Naive thymus-derived CD8-positive, alpha-beta T cell (primary cell): ENCODE measurements at regions not wholly inside any gene's neighbourhood (a gene's known extent, or its start where the extent isn't known, plus 50 kb on each side); places are given as distances from the start of the nearest gene placed in this dataset.

Experiments
- ATAC-seq, 2 donors: fragments of 150-1000 bp; cut with Tn5 transposase in 1 of 2; sonication (Bioruptor Pico), chemical (Tn5 transposase) in 1 of 2; 1 replicate in 1 of 2; 2 replicates in 1 of 2; pipeline ENCODE4 v1.10.0; 2021; ENCODE audit warnings: mild to moderate bottlenecking in 2 of 2, moderate library complexity in 2 of 2
- POLR2A ChIA-PET: fragments of 350-600 bp; sonication (Branson Sonifier 250); formaldehyde crosslinking; loops from one replicate; lab custom pipeline; 2021; ENCODE audit warnings: antibody characterized with exemption; lab: Charles Lee
- DNase-seq, 10 donors: peaks; one replicate each; pipeline versions ENCODE4 v3.0.0 to v3.0.0-alpha.2; 2020 to 2022
- H3K27ac Mint-ChIP-seq, 10 donors: one replicate each; pipeline ENCODE4 v1.8.0; 2020 to 2022; ENCODE audit warnings: mild to moderate bottlenecking in 10 of 10, mixed read lengths in 10 of 10, moderate library complexity in 4 of 10, inconsistent platforms in 1 of 10
- H3K27me3 Mint-ChIP-seq, 5 donors: one replicate each; pipeline ENCODE4 v1.8.0; 2021 to 2022; ENCODE audit warnings: mixed read lengths in 5 of 5
- H3K36me3 Mint-ChIP-seq, 3 donors: one replicate each; pipeline ENCODE4 v1.8.0; 2020 to 2022; ENCODE audit warnings: mixed read lengths in 3 of 3, mild to moderate bottlenecking in 2 of 3, inconsistent platforms in 1 of 3
- H3K4me1 Mint-ChIP-seq, 4 donors: one replicate each; pipeline ENCODE4 v1.8.0; 2021 to 2022; ENCODE audit warnings: mixed read lengths in 4 of 4
- H3K4me3 Mint-ChIP-seq, 10 donors: one replicate each; pipeline ENCODE4 v1.8.0; 2020 to 2022; ENCODE audit warnings: mild to moderate bottlenecking in 10 of 10, mixed read lengths in 10 of 10, moderate library complexity in 6 of 10, inconsistent platforms in 1 of 10
- H3K9me3 Mint-ChIP-seq, 9 donors: one replicate each; pipeline ENCODE4 v1.8.0; 2020 to 2022; ENCODE audit warnings: mixed read lengths in 9 of 9, mild to moderate bottlenecking in 3 of 9, inconsistent platforms in 1 of 9, moderate library complexity in 1 of 9

DNA sequence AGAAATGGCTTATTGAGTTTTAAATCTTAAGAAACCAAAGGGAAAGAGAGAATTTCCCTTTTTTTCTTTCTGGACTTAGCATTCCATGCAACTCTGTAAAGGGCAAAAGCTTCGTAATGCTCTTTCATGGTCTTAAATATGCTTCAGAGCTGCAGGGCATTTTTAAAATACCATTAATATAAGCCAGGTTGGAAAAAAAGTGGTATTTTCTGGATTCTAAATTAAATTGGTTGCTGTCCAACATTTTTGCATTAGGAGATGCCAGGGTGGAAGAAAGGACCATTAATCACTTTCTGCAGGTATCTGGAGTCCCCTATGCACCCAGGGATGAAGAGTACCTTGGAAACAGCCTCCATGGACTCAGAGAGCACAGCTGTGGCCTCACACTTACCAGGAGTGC is 215.1 kb upstream of the DAPK1 start:
- no peaks in the 10 kb centered on the region for H3K36me3 Mint-ChIP-seq
- DNase-seq (no peak), ATAC-seq (no peak)
- no peak overlapping the region for H3K27ac Mint-ChIP-seq
- peaks cover 0 to 14% (median 0%) of the 10 kb centered on the region in 4 donors for H3K4me1 Mint-ChIP-seq
- POLR2A ChIA-PET = no interaction called here
- H3K9me3 Mint-ChIP-seq = no peaks in the 10 kb centered on the region
- H3K27me3 Mint-ChIP-seq = peaks cover 5 to 24% (median 9%) of the 10 kb centered on the region in 5 donors
- H3K4me3 Mint-ChIP-seq = no peak overlapping the region

- H3K4me1 Mint-ChIP-seq = peaks cover 0 to 4% (median 0%) of the 10 kb centered on the region in 4 donors
- H3K27me3 Mint-ChIP-seq = peaks cover 5 to 24% (median 9%) of the 10 kb centered on the region in 5 donors
Observed at GRCh38 chr9:87283585-87283984, 214.1 kb upstream of the DAPK1 start.

DNA sequence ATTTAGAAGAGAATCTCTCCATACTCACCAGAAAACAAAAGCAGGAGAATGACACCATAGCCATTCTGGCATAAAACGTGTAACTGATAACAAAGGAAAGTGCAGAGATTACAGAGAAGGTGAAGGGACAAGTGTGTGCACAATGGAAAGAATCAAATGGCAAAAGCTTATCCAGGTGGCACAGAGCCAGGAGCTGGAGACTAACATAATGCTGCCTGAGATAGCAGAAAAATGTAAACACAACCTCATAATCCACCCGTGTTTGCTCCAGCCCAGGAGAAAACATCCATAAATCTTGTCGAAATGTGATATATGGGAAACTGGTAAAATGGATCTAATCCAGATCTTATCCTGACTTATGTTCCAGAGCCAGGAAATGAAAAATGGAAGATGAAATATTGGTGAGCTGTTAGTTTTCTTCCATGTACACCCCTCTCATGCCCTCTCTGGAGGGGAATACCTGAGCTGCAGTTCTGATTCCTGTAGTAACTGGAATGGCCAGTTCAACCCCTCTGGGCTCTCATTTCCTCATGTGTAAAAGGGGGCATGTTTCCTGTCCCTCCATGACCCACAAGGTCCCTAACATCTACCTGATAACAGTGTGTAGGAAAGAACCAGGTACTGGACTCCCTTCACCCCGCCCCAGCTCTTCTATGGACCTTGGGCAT is 212.3 kb upstream of the DAPK1 start:
- Mint-ChIP-seq H3K36me3 (no peaks in the 10 kb centered on the region), H3K27me3 (peaks cover 5 to 24% (median 11%) of the 10 kb centered on the region in 5 donors), H3K9me3 (no peaks in the 10 kb centered on the region), H3K4me3 (no peak overlapping the region), H3K4me1 (no peaks in the 10 kb centered on the region), H3K27ac (no peak overlapping the region)
- DNase-seq (no peak), ATAC-seq (no peak)
- POLR2A ChIA-PET = no interaction called here

More at GRCh38 chr9:87283585-87283984, 214.1 kb upstream of the DAPK1 start:
- POLR2A ChIA-PET = no interaction called here
- Mint-ChIP-seq H3K27ac (no peak overlapping the region), H3K9me3 (no peaks in the 10 kb centered on the region), H3K4me3 (no peak overlapping the region), H3K36me3 (no peaks in the 10 kb centered on the region)
- DNase-seq = no peak
- no peak for ATAC-seq

DNA sequence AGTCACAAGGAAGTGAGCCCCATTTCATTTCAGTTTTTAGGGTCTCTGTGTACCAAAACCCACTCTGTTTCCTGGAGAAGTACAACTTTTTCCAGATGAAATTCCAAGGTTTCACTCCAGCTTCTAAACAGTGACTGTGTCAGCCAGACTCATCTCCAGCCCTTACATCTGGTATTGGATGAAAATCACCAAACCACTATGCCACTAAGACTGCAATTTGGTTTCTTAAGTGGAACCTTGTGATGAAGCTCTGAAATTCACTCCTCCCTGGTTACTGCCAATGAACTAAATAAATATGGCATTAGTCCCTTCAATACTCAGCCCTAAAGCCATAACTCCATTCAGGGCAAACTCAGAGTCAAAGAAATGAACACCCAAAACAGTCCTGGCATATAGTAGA is 211.2 kb upstream of the DAPK1 start:
- no peaks in the 10 kb centered on the region for H3K36me3 Mint-ChIP-seq
- H3K27ac Mint-ChIP-seq = no peak overlapping the region
- ATAC-seq (no peak), DNase-seq (no peak)
- H3K27me3 Mint-ChIP-seq = peaks cover 3 to 24% (median 11%) of the 10 kb centered on the region in 5 donors
- no peak overlapping the region for H3K4me3 Mint-ChIP-seq
- POLR2A ChIA-PET = no interaction called here
- H3K9me3 Mint-ChIP-seq = peaks cover 0 to 4% (median 0%) of the 10 kb centered on the region in 9 donors
- no peaks in the 10 kb centered on the region for H3K4me1 Mint-ChIP-seq

GRCh38 chr9:87290241-87291052 is 207.2 kb upstream of the DAPK1 start:
- H3K4me1 Mint-ChIP-seq = no peaks in the 10 kb centered on the region
- POLR2A ChIA-PET = interaction anchor here (0.7 kb wide), 1 partner anchor 13 kb away, joined by 5 read pairs; no protein-coding TSS in a partner anchor
- H3K36me3 Mint-ChIP-seq = no peaks in the 10 kb centered on the region
- ATAC-seq = no peak
- H3K9me3 Mint-ChIP-seq = peaks cover 0 to 14% (median 4%) of the 10 kb centered on the region in 9 donors
- H3K27me3 Mint-ChIP-seq = peaks cover 3 to 10% (median 6%) of the 10 kb centered on the region in 5 donors
- no peak overlapping the region for H3K4me3 Mint-ChIP-seq
- no peak for DNase-seq
- H3K27ac Mint-ChIP-seq = no peak overlapping the region

DNA sequence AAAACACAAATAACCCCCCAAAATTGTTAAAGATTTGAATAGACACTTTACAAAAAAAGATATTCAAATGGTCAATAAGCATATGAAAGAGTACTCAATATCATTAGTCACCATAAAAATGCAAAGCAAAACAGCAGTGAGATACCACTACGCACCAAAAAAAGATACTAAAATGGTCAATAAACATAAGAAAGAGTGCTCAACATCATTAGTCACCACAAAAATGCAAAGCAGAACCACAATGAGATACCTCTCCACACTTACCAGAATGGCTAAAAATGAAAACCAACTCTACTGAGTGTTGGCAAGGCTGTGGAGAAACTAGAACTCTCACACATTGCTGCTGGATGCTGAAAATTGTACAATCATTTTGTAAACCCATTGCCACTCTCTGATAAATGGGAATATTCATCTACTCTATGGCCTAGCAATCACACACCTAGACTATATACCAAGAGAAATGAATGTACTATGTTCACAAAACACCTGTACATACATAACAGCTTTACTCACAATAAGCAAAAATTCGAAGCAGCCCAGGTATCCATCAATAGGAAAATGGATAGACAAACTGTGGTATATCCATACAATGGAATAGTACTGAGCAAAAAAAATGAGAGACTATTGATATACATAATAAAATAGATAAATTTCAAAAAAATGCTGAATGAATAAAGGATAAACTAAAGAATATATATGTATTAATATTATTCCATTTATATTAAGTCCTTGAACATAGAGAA is 205.0 kb upstream of the DAPK1 start:
- ATAC-seq (no peak), DNase-seq (no peak)
- Mint-ChIP-seq H3K27ac (no peak overlapping the region), H3K27me3 (peaks cover 5 to 21% (median 6%) of the 10 kb centered on the region in 5 donors), H3K4me3 (no peak overlapping the region), H3K9me3 (peaks cover 0 to 14% (median 4%) of the 10 kb centered on the region in 9 donors), H3K4me1 (no peaks in the 10 kb centered on the region), H3K36me3 (no peaks in the 10 kb centered on the region)
- POLR2A ChIA-PET = no interaction called here

DNA sequence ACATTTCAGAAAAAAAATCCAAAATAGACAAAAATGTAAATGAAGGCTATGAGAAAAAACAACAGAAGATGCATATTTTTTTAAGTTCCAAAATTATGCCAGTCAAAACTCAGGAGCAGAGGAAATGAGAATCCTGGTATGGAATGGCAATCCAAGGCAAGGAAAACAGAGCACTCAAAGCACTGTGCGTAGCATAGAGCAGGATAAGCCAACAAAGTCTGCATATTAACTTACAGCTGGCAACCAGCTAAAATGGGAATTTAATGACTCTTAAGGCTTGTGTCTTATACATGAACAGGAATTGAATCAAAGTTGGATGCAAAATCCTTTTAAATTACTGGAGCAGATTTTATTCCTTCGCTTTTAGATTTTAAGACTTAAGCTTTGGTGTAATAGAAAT is 203.5 kb upstream of the DAPK1 start:
- no peak for ATAC-seq
- H3K27me3 Mint-ChIP-seq = peaks cover 5 to 24% (median 6%) of the 10 kb centered on the region in 5 donors
- H3K4me1 Mint-ChIP-seq = no peaks in the 10 kb centered on the region
- no peak overlapping the region for H3K27ac Mint-ChIP-seq
- no peak for DNase-seq
- H3K9me3 Mint-ChIP-seq = peaks cover 0 to 14% (median 4%) of the 10 kb centered on the region in 9 donors
- POLR2A ChIA-PET = no interaction called here
- H3K4me3 Mint-ChIP-seq = no peak overlapping the region
- no peaks in the 10 kb centered on the region for H3K36me3 Mint-ChIP-seq

DNA sequence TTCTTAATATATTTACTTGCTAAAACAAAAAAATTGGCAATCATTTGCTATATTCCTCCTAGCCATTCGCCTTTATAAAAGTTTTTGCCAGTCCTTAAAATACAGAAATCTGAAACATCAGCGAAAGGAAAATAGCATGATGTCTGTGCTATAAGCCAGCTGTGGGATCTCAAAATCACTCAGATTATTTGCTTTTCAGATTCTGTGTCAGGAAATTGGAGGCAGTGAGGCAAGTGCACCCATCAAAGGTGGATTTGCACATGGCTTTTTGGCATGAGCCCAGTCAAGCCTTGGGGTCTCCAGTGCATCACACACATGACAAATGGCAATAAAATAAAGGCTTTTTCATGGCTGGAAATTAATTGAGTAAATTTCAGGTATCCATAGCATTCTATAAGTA is 196.8 kb upstream of the DAPK1 start:
- POLR2A ChIA-PET = no interaction called here
- Mint-ChIP-seq H3K4me3 (no peak overlapping the region), H3K9me3 (no peaks in the 10 kb centered on the region), H3K27ac (no peak overlapping the region), H3K27me3 (peaks cover under 1 to 23% (median 4%) of the 10 kb centered on the region in 5 donors), H3K4me1 (no peaks in the 10 kb centered on the region), H3K36me3 (no peaks in the 10 kb centered on the region)
- DNase-seq = no peak
- ATAC-seq = no peak

- no peak for ATAC-seq
Observed at GRCh38 chr9:87301371-87301770, 196.3 kb upstream of the DAPK1 start.

DNA sequence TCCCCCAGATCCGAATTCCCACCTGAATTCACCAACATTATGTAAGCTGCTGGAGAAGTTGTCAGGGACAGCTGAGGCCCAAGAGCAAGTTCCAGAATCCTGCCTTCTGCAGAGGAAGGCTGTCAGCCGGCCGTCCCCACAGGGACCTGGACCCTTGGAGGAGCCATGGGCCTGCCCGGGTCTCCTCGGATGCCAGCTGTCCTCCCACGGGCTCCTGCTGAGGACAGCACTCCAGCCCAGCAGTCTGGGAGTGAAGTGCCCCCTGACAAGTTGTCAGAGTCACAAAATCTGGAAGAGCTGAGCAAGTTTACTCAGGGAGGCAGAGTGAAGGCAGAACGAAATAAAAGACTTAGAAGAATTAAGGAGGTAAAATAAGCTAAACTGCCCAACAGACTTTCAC is 192.5 kb upstream of the DAPK1 start:
- POLR2A ChIA-PET = no interaction called here
- H3K4me3 Mint-ChIP-seq = no peak overlapping the region
- H3K9me3 Mint-ChIP-seq = peaks cover 0 to 2% (median 0%) of the 10 kb centered on the region in 9 donors

More at GRCh38 chr9:87301371-87301770, 196.3 kb upstream of the DAPK1 start:
- DNase-seq = no peak
- Mint-ChIP-seq H3K4me1 (no peaks in the 10 kb centered on the region), H3K4me3 (no peak overlapping the region), H3K27ac (no peak overlapping the region), H3K9me3 (no peaks in the 10 kb centered on the region), H3K36me3 (no peaks in the 10 kb centered on the region), H3K27me3 (peaks cover 0 to 20% (median 4%) of the 10 kb centered on the region in 5 donors)
- POLR2A ChIA-PET = no interaction called here

DNA sequence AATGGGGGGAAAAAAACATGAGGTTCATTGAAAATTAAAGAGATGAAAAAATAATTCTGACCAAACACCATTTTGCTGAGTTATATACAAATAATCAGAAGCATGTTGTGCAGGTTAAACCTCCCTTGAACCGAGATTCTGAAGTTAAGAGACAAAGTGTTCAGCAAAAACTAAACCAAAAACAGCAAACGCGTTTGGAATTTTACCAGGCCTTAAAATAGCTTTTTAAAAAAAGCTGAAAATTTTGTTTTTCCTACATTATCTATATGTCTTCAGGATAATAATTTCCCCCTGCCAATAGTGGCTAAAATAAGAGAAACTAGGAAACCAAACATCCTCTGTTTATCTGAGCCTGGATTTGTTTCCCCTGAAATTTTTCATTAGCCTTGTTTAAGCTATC is 191.7 kb upstream of the DAPK1 start:
- H3K36me3 Mint-ChIP-seq = no peaks in the 10 kb centered on the region
- H3K9me3 Mint-ChIP-seq = peaks cover 0 to 2% (median 0%) of the 10 kb centered on the region in 9 donors
- no peak overlapping the region for H3K27ac Mint-ChIP-seq
- H3K27me3 Mint-ChIP-seq = peaks cover 0 to 11% (median 8%) of the 10 kb centered on the region in 5 donors
- POLR2A ChIA-PET = no interaction called here
- H3K4me3 Mint-ChIP-seq = no peak overlapping the region
- peaks cover 0 to 4% (median 0%) of the 10 kb centered on the region in 4 donors for H3K4me1 Mint-ChIP-seq
- ATAC-seq = no peak
- no peak for DNase-seq

More for the DNA sequence above, 192.5 kb upstream of the DAPK1 start:
- DNase-seq = no peak
- no peak for ATAC-seq
- Mint-ChIP-seq H3K27ac (no peak overlapping the region), H3K4me1 (no peaks in the 10 kb centered on the region), H3K36me3 (no peaks in the 10 kb centered on the region), H3K27me3 (peaks cover 0 to 12% (median 8%) of the 10 kb centered on the region in 5 donors)

GRCh38 chr9:87307848-87308247 is 189.8 kb upstream of the DAPK1 start:
- Mint-ChIP-seq H3K36me3 (no peaks in the 10 kb centered on the region), H3K4me1 (peaks cover 0 to 6% (median 0%) of the 10 kb centered on the region in 4 donors), H3K27ac (no peak overlapping the region), H3K4me3 (no peak overlapping the region), H3K9me3 (peaks cover 0 to 2% (median 0%) of the 10 kb centered on the region in 9 donors), H3K27me3 (peaks cover 0 to 9% (median 8%) of the 10 kb centered on the region in 5 donors)
- POLR2A ChIA-PET = no interaction called here
- no peak for ATAC-seq
- DNase-seq = no peak
